ENCODE measurements at regions not wholly inside any gene's neighbourhood (a gene's known extent, or its start where the extent isn't known, plus 50 kb on each side); places are given as distances from the start of the nearest gene placed in this dataset.

DNA sequence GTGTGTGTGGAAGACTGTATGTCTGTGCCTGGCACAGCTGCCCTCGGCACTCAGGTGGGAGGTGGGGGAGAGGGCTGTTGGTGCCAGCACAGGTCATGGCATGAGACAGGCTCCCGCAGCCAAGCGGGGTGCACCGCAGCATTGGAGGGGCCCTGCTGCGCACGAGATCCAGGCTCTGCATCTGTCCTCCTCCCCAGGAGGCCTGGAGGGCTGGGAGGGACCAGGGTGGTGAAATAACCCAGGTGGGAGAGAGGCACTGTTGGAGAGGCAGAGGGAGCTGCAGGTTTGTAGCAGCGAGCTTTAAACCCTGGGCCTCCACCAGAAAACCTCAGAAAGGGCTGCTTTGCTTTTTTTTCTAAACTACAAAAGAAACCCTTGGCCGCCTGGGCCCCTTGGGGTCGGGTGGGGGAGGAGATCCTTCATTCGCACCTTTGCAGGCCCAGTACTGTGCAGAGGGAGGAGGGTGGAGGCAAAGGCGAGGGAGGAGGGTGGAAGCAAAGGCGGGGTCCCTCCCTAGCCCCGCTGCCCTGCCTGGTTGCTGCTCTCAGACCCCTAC is 241.7 kb downstream of the SEC14L1 start:
- 27 to 38% (median 35%) methylated on average over 13 of the region's 13 CpGs for WGBS, 3 donors
- DNase-seq: peak in 2 of 5 donors; percentile 44 to 58
- intact Hi-C loops (cut with DNase I): no loop called here
- no peaks in the 10 kb centered on the region for H3K36me3 ChIP-seq
- H3K4me1 ChIP-seq (ENCODE audit: insufficient read depth): peaks cover 71% of the 10 kb centered on the region
- no peak overlapping the region for H3K4me3 ChIP-seq
- no peaks in the 10 kb centered on the region for H3K9me3 ChIP-seq
- no peaks in the 10 kb centered on the region for H3K27me3 ChIP-seq
- TF ChIP-seq POLR2A (IDR thresholded peaks at IDR 0.05): no peak
- TF ChIP-seq, protein P1, sequence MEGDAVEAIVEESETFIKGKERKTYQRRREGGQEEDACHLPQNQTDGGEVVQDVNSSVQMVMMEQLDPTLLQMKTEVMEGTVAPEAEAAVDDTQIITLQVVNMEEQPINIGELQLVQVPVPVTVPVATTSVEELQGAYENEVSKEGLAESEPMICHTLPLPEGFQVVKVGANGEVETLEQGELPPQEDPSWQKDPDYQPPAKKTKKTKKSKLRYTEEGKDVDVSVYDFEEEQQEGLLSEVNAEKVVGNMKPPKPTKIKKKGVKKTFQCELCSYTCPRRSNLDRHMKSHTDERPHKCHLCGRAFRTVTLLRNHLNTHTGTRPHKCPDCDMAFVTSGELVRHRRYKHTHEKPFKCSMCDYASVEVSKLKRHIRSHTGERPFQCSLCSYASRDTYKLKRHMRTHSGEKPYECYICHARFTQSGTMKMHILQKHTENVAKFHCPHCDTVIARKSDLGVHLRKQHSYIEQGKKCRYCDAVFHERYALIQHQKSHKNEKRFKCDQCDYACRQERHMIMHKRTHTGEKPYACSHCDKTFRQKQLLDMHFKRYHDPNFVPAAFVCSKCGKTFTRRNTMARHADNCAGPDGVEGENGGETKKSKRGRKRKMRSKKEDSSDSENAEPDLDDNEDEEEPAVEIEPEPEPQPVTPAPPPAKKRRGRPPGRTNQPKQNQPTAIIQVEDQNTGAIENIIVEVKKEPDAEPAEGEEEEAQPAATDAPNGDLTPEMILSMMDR (IDR thresholded peaks at IDR 0.05): no peak
- TF ChIP-seq EP300 (IDR thresholded peaks at IDR 0.05): no peak
- H3K27ac ChIP-seq: peak overlapping the region in 1 of 2 donors; percentile 32

DNA sequence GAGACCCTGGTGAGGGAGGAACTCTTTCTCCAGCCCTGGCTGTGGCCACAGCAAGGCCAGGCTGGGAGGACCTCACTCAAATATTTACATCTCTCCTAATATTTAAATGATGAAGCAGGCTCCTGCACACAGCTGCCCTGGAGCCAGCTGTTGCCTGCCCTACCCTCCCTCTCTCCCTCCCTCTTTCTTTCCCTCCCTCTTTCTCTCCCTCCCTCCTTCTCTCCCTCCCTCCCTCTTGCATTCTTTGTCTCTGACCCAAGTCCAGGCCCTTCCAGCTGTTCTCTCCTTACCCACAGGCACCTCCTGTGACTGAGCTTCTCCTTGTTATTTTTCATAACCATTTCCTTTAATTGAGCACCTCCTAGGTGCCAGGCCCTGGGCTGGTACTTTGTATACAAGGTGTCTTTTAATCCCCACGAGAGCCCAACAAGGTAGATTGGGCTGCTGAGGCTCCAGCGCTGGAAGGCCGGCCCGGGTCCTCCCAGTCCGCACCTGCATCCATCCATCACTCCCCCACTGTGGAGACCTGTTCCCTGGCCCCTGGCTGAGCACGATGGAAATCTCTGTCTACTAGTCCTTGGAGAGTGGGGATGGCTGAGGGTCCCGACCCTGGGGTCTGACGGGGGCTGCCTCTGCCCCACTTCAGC is 242.3 kb downstream of the SEC14L1 start:
- H3K4me1 ChIP-seq (ENCODE audit: insufficient read depth): peaks cover 66% of the 10 kb centered on the region
- WGBS, 3 donors: 20 to 41% (median 39%) methylated on average over 8 of the region's 8 CpGs
- peak in 3 of 5 donors; percentile 59 to 67 (median 63) for DNase-seq

DNA sequence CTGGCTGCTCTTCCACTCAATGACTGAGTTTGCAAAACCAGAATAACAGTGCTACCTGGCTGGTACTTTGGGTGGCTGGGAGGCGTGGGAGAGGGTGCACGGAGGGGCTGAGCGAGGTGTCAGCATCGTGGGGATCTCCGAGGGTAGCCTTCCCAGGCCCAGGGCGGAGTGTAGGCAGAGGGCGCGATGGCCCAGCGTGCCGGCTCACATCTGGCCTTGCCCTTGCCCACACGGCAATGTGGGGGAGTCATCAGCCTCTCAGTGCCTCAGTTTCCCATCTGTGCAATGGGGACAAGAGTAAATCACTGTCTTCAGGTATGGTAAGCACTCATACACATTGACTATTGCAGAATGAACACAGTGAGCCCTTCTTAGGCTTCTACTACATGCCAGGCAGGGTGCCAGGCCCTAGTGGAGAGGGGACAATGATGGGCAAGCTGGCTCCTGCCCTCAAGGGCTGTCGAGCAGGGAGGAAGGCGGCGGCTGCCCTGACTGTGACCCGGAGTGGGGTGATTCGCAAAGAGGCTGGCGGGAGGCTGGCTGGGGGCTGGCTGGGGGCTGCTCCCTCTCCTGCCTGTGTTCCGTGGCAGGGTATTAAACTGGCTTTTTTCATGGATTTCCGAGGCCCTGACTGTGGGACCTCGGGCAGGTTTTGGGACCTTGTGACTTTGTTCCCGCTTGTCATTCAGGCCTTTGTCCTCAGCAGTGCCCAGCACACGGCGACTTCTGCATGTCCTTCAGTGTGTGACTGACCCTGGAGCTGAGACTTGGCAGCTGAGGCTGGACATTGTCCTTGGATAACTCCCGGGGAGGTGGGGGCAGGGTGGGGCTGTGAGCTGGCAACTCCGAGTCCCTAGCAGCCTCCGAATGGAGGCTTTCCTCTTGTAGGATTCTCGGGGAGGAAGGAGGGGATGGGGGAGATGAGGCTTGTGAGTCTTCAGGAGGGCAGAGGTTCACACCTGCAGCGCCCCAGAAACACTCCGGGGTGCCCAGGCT is 243.1 kb downstream of the SEC14L1 start:
- TF ChIP-seq POLR2A (IDR thresholded peaks at IDR 0.05): no peak
- TF ChIP-seq EP300 (IDR thresholded peaks at IDR 0.05): no peak
- TF ChIP-seq, protein P1 (IDR thresholded peaks at IDR 0.05): no peak
- 41 to 60% (median 57%) methylated on average over 29 of the region's 29 CpGs for WGBS, 3 donors

More for the DNA sequence above, 242.3 kb downstream of the SEC14L1 start:
- H3K4me3 ChIP-seq: no peak overlapping the region
- peak overlapping the region in 1 of 2 donors; percentile 73 for H3K27ac ChIP-seq
- no peaks in the 10 kb centered on the region for H3K36me3 ChIP-seq
- H3K9me3 ChIP-seq: no peaks in the 10 kb centered on the region
- intact Hi-C loops (cut with DNase I): no loop called here
- no peaks in the 10 kb centered on the region for H3K27me3 ChIP-seq
- TF ChIP-seq POLR2A (IDR thresholded peaks at IDR 0.05) (no peak), EP300 (IDR thresholded peaks at IDR 0.05) (no peak)
- TF ChIP-seq, protein P1 (IDR thresholded peaks at IDR 0.05): no peak

DNA sequence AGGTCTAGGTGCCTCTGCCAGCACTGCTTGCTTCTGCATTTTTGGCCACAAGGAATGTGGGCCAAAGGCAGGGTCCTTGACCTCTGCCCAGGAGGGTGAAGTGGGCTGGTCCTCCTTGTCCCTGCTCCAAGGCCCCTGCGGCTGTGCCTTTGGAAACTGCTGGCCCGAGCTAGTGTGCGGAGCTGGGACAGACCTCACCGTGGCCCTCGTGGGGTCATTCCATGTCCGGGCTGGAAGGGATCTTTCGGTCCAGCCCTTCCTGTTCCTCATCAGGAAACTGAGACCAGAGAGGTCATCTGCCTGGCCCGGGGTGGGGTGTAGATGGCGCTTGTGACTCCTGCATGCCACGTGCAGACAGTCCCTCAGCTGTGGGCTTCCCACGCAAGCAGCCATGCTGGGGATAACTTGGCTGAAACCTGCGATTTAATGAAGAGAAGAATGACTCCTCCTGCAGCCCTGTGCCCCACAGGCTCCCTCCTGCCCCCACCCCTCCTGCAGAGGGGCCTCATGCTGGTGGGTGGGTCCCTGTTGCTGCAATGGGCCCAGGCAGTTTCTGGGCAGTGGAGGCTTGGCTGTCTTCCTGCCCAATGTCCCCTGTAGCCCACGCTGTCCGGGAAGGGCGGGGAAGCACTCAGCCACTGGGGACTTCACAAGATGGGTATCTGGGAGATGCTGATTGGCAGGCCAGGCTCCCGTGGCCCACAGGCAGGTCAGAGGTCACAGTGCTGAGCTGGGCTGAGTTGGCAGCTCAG is 245.2 kb downstream of the SEC14L1 start:
- H3K4me1 ChIP-seq (ENCODE audit: insufficient read depth): peaks cover 63% of the 10 kb centered on the region
- WGBS, 3 donors: 39 to 51% (median 44%) methylated on average over 15 to 16 of the region's 16 CpGs
- DNase-seq: peak in 1 of 5 donors; percentile 56

More for the DNA sequence above, 243.1 kb downstream of the SEC14L1 start:
- intact Hi-C loops (cut with DNase I): no loop called here
- H3K9me3 ChIP-seq: no peaks in the 10 kb centered on the region
- no peaks in the 10 kb centered on the region for H3K36me3 ChIP-seq
- peaks cover 66% of the 10 kb centered on the region for H3K4me1 ChIP-seq (ENCODE audit: insufficient read depth)
- peak overlapping the region in 1 of 2 donors; percentile 73 for H3K27ac ChIP-seq
- H3K4me3 ChIP-seq: no peak overlapping the region
- no peaks in the 10 kb centered on the region for H3K27me3 ChIP-seq
- DNase-seq: peak in 3 of 5 donors; percentile 64 to 69 (median 65)

More for the DNA sequence above, 245.2 kb downstream of the SEC14L1 start:
- Histone ChIP-seq H3K36me3 (no peaks in the 10 kb centered on the region), H3K4me3 (no peak overlapping the region), H3K27me3 (no peaks in the 10 kb centered on the region), H3K27ac (peak overlapping the region in 1 of 2 donors; percentile 34), H3K9me3 (no peaks in the 10 kb centered on the region)
- intact Hi-C loops (cut with DNase I): no loop called here
- TF ChIP-seq POLR2A (IDR thresholded peaks at IDR 0.05) (no peak), EP300 (IDR thresholded peaks at IDR 0.05) (no peak)
- TF ChIP-seq, protein P1 (IDR thresholded peaks at IDR 0.05): no peak
